Uterus (tissue), 3 donors: ENCODE measurements at regions not wholly inside any gene's neighbourhood (a gene's known extent, or its start where the extent isn't known, plus 50 kb on each side); places are given as distances from the start of the nearest gene placed in this dataset.

Experiments used
- DNase-seq, 2 donors: peaks; one replicate each; pipeline ENCODE4 v3.0.0-alpha.2; 2019 to 2020
- H3K27ac ChIP-seq, 2 donors: fragments of 200-600 bp; sonication (generic); 1 replicate in 1 of 2; 2 replicates in 1 of 2; pipeline ENCODE4 v1.5.1; 2016 to 2018
- H3K27me3 ChIP-seq, 2 donors: fragments of 200-600 bp; sonication (generic); one replicate each; pipeline ENCODE4 v1.5.1; 2018 to 2019; ENCODE audit warnings: control low read depth in 1 of 2
- H3K36me3 ChIP-seq, 2 donors: fragments of 200-600 bp; sonication (generic); one replicate each; pipeline ENCODE4 v1.5.1; 2019; ENCODE audit warnings: control low read depth in 1 of 2
- H3K4me1 ChIP-seq, 2 donors: fragments of 200-600 bp; sonication (generic); one replicate each; pipeline ENCODE4 v1.5.1; 2018 to 2019; ENCODE audit warnings: control low read depth in 1 of 2
- H3K4me3 ChIP-seq, 2 donors: fragments of 200-600 bp; sonication (generic); 1 replicate in 1 of 2; 2 replicates in 1 of 2; pipeline ENCODE4 v1.5.1; 2018 to 2019; ENCODE audit warnings: mild to moderate bottlenecking in 1 of 2
- H3K9me3 ChIP-seq, 2 donors: fragments of 200-600 bp; sonication (generic); one replicate each; pipeline ENCODE4 v1.5.1; 2019; ENCODE audit warnings: control low read depth in 1 of 2
- POLR2A ChIP-seq, 2 donors: fragments of 450-650 bp; IDR thresholded peaks; one replicate each; pipeline ENCODE4 v1.6.1; 2016; ENCODE audit warnings: antibody characterized with exemption in 2 of 2, mild to moderate bottlenecking in 1 of 2, moderate library complexity in 1 of 2
- intact Hi-C: fragments of 100-400 bp; cut with DNase I; formaldehyde crosslinking; loops from one replicate; pipeline ENCODE4 v1.15.1; 2023; ENCODE audit warnings: low total_unique reads
- TF ChIP-seq, protein P1 (sequence below), 4 experiments: fragments of 200-600 bp in 2 of 4; fragments of 450-650 bp in 2 of 4; sonication (generic) in 2 of 4; IDR thresholded peaks; one replicate each; pipeline ENCODE4 v1.5.1; 2016 to 2019; ENCODE audit warnings: antibody characterized with exemption in 4 of 4, mild to moderate bottlenecking in 2 of 4, moderate library complexity in 1 of 4
- donor health status: DM: yes; HTN: yes; CAD: no.

DNA sequence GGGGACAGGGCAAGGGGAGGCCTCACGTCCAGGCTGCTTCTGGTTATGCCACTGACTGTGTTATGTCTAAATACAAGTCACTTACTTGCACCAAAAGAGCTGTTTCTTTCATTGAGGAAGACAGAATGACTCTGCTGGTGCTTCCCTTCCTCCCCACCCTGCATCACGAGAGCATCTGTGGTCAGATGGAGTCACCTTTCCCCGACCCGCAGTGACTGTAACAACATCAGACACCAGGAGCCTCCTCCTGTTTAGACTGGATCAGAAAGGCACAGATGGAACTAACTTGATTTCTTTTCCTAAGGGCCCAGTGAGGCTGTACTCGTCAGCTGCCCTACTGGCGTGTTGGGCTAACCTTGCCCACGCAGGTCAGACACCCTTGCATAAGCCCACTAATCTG, 90.3 kb upstream of the ZNF536 start:
- no peaks in the 10 kb centered on the region for H3K36me3 ChIP-seq
- no peaks in the 10 kb centered on the region for H3K4me1 ChIP-seq
- no peak overlapping the region for H3K4me3 ChIP-seq
- H3K27ac ChIP-seq, result no peak overlapping the region
- H3K9me3 ChIP-seq, result no peaks in the 10 kb centered on the region
- no peaks in the 10 kb centered on the region for H3K27me3 ChIP-seq
- intact Hi-C loops, result no loop called here
- no peak for DNase-seq
- no peak for TF ChIP-seq POLR2A (IDR thresholded peaks at IDR 0.05)
- TF ChIP-seq, protein P1, sequence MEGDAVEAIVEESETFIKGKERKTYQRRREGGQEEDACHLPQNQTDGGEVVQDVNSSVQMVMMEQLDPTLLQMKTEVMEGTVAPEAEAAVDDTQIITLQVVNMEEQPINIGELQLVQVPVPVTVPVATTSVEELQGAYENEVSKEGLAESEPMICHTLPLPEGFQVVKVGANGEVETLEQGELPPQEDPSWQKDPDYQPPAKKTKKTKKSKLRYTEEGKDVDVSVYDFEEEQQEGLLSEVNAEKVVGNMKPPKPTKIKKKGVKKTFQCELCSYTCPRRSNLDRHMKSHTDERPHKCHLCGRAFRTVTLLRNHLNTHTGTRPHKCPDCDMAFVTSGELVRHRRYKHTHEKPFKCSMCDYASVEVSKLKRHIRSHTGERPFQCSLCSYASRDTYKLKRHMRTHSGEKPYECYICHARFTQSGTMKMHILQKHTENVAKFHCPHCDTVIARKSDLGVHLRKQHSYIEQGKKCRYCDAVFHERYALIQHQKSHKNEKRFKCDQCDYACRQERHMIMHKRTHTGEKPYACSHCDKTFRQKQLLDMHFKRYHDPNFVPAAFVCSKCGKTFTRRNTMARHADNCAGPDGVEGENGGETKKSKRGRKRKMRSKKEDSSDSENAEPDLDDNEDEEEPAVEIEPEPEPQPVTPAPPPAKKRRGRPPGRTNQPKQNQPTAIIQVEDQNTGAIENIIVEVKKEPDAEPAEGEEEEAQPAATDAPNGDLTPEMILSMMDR (IDR thresholded peaks at IDR 0.05), result no peak

DNA sequence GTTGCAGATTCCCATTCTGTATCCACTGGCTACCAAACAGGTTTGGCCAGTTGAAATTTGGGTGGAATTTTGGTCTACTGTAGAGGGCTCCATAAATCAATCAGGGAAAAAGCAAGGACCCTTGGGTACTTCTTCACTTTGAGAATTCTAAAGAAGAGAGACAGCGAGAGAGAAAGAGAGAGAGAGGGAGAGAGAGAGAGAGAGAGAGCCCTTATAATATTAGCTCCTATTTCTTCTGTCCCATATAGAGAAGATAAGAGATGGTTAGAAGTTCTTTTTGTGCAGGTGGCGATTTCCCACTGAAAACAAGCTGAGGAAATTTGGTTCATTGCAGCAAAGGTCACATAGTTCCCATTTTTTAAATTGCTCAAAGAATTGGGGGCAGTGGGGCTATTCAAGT, 88.6 kb upstream of the ZNF536 start:
- Histone ChIP-seq H3K4me3 (no peak overlapping the region), H3K36me3 (no peaks in the 10 kb centered on the region), H3K9me3 (no peaks in the 10 kb centered on the region), H3K27me3 (no peaks in the 10 kb centered on the region), H3K4me1 (no peaks in the 10 kb centered on the region), H3K27ac (no peak overlapping the region)
- intact Hi-C loops, result no loop called here
- TF ChIP-seq, protein P1 (IDR thresholded peaks at IDR 0.05), result no peak
- no peak for TF ChIP-seq POLR2A (IDR thresholded peaks at IDR 0.05)
- no peak for DNase-seq

DNA sequence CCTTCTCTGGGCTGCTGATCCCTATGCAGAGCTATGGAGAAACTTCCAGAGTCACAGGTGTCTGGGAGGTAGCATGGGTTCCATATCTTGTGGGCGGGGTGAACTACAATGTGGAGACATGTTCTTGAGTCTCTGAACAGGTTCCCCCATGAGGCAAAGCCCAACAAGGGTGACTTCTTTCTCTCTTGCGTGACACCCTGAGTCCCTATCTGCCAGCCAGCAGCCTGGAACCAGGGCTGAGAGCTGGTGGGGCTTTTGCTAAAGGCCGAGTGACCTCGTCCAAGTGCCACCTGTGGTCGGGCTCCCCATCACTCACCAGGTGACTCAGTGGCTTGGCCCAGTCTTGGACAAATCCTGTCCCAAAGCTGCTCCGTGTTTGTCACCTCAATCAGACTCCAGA, 88.0 kb upstream of the ZNF536 start:
- Histone ChIP-seq H3K9me3 (no peaks in the 10 kb centered on the region), H3K36me3 (no peaks in the 10 kb centered on the region), H3K4me1 (no peaks in the 10 kb centered on the region), H3K27ac (no peak overlapping the region), H3K27me3 (no peaks in the 10 kb centered on the region), H3K4me3 (no peak overlapping the region)
- intact Hi-C loops, result no loop called here
- no peak for DNase-seq
- TF ChIP-seq POLR2A (IDR thresholded peaks at IDR 0.05), result no peak
- TF ChIP-seq, protein P1 (IDR thresholded peaks at IDR 0.05), result no peak

DNA sequence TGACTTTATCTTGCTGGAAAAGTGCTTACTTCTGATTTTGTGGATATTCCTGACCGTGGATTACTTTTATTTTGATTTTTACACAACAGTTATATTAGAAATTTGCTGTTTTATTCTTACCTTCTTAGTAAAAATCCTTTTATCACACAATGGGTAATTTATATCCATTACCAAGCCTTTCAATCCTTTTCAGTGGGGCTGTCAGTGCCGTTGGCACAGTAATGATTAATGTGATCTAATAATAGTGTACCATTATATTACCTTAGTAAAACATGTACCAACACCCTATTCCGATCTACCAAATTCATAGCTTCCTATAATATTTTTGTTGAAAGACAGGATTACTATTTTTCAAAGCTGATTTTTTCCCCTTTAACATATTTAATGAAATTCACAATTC, 87.3 kb upstream of the ZNF536 start:
- H3K4me3 ChIP-seq, result no peak overlapping the region
- no peaks in the 10 kb centered on the region for H3K36me3 ChIP-seq
- no peaks in the 10 kb centered on the region for H3K4me1 ChIP-seq
- no peaks in the 10 kb centered on the region for H3K27me3 ChIP-seq
- no peaks in the 10 kb centered on the region for H3K9me3 ChIP-seq
- intact Hi-C loops, result no loop called here
- no peak for DNase-seq
- TF ChIP-seq, protein P1 (IDR thresholded peaks at IDR 0.05), result no peak
- TF ChIP-seq POLR2A (IDR thresholded peaks at IDR 0.05), result no peak
- H3K27ac ChIP-seq, result no peak overlapping the region

DNA sequence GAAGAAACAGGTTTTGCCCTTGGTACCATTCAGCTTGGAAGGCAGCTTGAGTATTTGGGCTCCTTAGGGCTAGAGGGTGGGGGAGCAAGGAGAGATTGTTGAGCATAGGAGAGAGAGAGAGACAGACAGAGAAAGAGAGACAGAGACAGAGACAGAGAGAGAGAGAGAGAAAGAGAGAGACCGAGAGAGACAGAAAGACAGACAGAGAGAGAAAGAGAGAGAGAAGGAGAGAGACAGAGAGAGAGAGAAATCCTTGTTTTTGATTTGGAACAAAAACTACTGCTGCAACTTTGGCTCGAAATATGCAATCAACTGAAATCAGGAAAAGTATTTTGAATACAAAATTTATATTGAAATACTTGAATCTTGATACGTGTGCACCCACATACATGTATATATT, 85.8 kb upstream of the ZNF536 start:
- Histone ChIP-seq H3K36me3 (no peaks in the 10 kb centered on the region), H3K4me1 (no peaks in the 10 kb centered on the region), H3K27me3 (no peaks in the 10 kb centered on the region), H3K27ac (no peak overlapping the region), H3K4me3 (no peak overlapping the region), H3K9me3 (no peaks in the 10 kb centered on the region)
- no peak for DNase-seq
- no peak for TF ChIP-seq POLR2A (IDR thresholded peaks at IDR 0.05)
- TF ChIP-seq, protein P1 (IDR thresholded peaks at IDR 0.05), result no peak
- intact Hi-C loops, result no loop called here
